GM19395 (cell line): ENCODE measurements at regions not wholly inside any gene's neighbourhood (a gene's known extent, or its start where the extent isn't known, plus 50 kb on each side); places are given as distances from the start of the nearest gene placed in this dataset.

Experiments used
- ATAC-seq: cut with Tn5 transposase; IDR thresholded peaks from one replicate; pipeline ENCODE4 v1.9.1; 2021; ENCODE audit warnings: mild to moderate bottlenecking, moderate library complexity; ENCODE audit not compliant: unreplicated experiment

DNA sequence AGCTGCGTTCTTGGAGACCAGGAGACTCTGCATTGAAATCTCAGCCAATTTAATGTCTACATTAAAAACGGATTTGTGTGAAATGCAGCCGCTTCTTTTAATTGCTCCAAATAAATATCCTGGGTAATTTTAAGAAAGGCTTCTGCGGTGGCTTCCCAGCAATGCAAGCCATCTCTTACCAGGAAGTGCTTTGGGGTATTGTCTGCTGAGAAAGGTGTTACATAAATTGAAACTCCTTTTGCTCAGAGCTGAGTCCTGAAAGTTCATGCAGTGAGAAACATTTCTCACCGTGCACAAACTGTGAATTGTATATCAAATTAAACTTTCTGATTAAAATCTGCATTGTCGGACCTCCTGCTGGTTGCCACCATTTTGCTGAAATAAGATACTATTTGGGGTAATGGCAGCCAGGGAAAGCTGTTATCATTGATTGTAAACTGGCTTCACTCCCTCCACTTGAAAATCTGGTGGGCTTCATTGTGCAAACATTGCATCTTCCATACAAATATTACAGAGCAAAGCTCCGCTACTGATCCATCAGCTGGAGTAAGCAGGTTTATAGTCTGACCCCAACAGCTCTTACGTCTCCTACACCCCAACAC is 59.5 kb downstream of the ZIC5 start:
- no peak for ATAC-seq

DNA sequence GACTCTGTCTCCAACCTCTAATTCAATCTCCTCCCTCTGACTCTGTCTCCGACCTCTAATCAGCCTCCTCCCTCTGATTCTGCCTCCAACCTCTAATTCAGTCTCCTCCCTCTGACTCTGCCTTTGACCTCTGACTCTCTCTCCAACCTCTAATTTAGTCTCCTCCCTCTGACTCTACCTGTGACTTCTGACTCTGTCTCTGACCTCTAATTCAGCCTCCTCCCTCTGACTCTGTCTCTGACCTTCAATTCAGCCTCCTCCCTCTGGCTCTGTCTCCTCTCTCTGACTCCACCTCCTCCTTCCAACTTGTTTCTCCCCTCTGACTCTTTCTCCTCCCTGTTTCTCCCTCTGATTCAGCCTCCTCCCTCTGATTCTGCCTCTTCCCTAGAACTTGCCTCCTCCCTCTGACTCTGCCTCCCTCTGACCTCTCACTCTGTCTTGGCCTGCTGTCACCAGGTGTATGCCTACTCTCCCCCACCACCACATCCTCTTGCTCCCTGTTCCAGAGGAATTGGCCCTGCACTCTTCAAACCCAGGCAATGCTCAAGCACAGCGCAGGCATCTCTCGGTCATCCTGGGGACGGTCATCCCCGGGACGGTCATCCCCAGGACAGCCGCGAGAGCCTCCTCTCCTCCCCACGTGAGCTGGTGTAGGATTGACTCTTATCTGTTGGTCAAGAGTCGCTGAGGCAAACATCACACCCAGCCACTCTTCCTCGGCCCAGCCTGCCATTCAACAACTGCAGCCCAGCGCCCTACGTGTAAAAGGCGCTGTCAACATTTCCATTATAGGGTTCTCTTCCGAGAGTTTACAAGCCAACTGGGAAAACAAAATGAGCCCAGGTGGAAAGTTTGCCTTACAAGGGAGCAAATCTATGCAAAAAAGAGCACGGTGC is 60.2 kb downstream of the ZIC5 start:
- no peak for ATAC-seq

DNA sequence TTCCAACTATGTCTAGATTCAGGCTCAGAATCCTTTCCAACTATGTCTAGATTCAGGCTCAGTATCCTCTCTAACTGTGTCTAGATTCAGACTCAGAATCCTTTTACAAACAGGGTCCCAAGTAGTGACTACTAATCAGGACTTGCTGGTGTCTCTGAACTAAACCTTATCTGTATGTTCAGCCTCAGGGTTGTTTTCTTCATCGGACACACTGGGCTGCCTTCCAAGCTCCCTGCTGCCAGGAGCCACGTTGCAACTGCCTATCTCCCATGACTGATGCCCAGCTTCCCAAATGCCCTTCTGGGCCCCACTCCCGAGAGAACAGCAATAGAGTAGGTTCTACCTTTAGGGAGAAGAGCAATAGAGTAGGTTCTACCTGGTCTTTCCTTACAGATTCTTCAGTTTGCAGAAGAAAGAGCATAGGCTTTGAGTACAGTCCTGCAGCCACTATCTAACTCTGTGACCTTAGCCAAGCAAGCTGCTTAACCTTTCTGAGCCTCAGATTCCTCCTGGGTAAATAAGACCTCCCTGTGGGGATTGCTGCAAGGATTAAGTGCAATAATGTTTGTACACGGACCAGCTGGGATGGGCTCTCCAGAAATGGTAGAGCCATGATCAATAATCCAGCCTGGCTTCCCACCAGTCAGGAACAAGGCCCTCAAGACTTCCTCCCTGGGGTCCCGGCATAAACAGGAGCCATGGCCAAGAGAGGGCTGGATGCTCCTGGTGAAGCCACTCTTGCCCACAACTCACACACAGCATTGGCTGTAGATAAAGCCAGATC is 61.5 kb downstream of the ZIC5 start:
- ATAC-seq = no peak

DNA sequence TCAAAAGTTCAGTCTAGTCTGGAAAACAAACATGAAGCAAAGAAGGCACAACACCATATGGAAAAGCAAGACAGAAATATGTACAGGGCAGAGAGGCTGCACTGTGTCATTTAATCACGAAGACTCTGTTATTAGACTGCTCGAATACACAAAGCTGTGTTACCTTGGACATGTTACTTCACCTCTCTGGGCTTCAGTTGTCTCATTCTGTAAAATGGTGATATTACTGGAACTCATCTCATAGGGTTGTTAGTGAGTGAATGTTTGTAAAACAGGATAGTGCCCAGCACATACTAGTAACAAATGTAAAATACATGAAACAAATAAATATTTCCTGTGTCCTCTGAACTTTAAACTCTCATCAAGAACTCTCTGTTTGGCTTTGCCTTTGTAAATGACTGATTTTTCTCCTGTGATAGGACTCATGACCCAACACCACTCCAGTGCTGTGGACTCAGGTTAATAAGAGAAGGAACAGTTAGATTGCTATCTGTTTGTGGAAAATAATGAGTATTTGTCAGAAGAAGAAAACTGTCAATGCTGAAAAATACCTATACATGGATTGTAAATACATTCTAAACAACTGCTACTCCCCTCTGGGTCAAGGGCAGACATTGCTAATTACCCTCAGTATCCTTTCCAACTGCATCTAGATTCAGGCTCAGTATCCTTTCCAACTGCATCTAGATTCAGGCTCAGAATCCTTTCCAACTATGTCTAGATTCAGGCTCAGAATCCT is 62.3 kb downstream of the ZIC5 start:
- no peak for ATAC-seq

DNA sequence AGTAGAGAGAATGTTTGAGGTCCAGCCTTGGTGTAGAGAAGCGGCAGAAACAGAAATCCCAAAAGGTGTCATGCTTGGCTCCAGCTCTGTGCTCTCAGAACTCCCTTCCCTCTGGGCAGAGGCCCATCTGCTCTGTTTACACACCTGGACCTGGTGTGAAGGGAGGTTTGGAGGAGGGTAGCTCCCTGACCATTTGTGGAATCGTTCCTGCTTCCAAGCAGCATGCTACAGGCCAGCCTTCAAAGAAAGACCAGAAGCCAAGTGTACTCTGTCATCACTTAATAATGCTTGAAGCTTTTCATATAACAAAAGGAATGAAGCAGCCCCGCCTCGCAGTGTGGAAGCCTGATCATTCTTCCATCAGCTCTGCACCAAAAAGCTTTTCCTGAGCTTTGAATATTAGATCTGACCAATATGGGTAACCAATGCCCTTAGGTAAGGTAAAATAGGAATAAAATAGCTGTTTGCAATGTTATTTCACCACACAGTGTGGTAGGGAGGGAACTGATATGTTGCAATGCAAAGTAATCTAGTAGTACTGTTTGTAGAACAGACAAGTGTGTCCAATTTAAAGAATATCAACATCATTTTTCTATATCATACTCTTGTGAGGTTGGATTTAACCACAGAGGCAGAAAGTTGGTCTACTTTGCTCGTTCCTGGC is 63.3 kb downstream of the ZIC5 start:
- no peak for ATAC-seq

DNA sequence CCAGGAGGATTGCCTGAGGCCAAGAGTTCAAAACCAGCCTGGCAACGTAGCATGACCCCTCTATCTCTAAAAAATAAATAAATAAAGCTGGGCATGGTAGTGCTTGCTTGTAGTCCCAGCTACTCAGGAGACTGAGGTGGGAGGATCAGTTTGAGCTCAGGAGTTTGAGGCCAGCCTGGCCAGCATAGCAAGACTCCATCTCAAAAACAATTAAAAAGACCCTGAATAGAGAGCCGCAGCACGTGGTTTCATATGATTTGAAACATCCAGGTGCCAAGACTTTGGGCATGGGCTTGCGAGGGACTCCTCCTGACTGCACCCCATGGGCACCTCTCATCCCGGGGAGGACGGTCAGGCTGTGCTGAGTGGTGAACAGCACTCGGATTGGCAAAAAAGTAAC is 63.9 kb downstream of the ZIC5 start:
- ATAC-seq = no peak

DNA sequence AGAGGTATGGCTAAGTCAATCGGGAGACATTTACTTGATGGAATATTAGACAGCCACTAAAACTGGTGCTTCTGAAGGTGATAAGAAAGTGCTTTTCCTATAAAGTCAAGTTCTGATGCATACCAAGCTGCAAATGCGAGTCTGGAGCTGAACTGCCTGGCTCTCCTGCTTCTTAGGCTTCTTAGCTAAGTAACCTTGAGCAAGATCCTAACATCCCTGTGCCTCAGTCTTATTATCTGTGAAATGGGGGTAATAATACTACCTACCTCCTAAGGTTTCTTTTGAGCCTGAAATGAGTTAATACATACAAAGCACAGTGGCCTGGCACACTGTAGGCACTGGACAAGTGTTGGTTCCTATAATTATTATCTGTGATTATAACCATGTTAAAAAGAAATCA is 64.5 kb downstream of the ZIC5 start:
- no peak for ATAC-seq

DNA sequence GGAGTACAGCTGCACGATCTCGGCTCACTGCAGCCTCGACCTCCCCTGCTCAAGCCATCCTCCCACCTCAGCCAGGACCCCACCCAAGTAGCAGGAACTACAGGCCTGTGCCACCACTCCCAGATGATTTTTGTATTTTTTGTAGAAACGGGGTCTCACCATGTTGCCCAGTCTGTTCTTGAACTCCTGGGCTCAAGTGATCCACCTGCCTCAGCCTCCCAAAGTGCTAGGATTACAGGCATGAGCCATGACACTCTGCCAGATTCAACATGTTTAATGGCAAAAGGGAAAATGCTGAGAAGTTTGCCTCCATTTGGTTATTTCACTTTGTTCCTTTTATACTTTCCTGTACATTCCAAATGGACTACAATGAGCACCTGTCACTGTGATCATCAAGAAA is 65.8 kb downstream of the ZIC5 start:
- no peak for ATAC-seq

DNA sequence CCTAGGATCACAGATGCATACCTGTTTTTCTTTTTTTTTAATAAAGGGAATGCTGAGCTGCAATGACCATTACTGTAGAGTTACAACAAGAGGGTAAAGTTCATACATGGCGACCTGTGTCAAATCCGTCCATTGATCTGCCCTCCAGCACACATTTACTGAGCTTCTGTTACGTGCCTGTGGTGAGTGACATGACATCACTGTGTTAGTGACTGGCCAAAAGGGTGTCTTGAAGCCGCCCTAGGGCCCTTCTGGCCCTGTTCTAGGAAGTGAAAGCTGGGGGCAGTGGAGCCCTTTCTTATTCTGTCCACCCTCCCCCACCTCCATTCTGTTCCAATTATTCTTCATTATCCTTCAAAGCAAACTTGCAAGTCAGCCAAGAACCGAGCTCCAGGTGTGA is 66.3 kb downstream of the ZIC5 start:
- ATAC-seq = no peak

DNA sequence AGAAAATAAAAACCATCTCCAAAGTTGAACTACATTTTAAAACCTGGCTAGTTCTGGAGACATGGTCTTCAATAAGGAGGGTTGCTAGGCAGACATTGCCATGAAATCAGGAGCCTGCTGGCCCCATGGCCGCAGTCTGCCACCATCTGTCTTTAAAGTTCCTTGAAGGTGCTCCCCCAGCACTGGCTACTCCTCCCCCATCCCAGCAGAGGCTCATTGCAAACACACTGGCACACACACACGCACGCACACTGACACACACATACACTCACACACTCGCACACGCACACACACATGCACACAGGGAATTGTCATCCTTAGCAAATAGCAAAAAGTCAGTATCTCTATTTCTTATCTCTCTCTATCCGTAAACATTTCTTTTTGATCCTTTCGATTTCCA is 68.4 kb downstream of the ZIC5 start:
- no peak for ATAC-seq

DNA sequence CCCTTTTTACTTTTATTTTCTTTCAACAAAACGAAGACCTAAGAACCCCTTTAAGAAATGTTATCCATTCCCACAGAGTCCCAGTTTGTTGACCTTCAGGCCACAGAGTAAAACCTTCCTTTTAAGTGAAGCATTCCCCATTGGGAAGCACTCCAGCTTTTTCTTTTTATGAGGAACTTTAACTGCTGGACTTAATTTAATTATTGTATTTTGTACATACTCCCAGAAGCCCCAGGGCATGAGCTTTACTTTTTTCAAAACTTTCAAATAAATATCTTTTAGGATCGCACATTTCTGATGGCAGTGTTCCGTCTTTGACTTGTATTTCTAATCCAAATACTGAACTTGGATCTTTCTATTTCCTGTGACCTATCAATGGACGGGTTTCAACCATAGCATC is 68.9 kb downstream of the ZIC5 start:
- no peak for ATAC-seq

DNA sequence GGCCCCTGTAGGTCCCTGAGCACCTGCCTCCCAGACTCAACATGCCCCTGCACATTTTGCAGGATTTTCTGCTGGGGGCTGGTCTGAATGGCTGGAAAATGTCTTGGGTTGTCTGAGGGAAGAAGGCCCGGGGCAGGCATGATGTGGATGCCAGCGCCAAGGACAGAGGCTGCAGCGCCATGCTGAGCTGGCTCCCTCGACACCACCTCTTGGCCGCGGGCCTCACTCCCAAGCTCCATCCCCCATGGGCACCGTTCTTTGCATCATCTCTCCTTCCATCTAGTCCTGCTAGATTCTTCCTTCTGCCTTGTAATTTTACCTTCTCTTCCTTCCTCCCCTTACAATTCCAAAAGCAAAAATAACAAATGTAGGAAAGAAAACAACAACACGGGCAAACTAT is 70.6 kb downstream of the ZIC5 start:
- no peak for ATAC-seq

DNA sequence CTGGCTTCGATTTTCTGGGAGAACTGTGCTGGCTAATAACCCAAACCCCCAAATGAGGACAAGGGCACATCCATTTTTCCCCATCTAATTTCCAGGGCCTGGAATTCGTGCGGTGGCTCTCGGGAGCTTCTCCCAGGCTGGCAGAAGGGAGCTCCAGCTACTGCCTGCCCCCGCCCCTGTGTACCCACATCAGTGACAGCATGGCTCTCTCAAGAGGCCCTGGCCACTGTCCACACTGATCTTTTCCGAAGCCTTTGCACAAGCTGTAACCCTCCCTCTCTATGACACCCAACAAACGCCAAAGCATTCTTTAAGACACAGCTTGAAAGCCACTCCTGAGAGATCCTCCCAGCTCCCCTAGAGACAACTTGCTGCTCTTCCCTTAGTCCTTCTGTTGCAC is 73.1 kb downstream of the ZIC5 start:
- no peak for ATAC-seq

DNA sequence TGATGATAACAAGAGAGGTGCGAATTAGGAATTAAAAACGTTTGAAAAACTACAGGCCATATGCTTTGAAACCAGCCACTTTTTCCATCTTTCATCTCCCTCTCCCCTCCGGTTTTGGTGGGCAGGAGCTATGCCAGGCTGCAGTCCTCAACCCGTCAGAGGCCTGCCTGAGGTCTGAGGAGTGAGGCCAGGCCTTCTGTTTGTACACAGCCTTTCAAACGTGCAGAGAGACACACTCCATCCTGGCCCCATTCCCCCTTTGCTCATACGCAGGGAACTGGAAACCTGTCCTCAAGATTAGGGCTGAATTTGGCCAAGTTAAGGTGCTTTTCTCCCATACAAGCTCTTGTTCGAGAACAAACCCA is 74.5 kb downstream of the ZIC5 start:
- ATAC-seq = no peak

DNA sequence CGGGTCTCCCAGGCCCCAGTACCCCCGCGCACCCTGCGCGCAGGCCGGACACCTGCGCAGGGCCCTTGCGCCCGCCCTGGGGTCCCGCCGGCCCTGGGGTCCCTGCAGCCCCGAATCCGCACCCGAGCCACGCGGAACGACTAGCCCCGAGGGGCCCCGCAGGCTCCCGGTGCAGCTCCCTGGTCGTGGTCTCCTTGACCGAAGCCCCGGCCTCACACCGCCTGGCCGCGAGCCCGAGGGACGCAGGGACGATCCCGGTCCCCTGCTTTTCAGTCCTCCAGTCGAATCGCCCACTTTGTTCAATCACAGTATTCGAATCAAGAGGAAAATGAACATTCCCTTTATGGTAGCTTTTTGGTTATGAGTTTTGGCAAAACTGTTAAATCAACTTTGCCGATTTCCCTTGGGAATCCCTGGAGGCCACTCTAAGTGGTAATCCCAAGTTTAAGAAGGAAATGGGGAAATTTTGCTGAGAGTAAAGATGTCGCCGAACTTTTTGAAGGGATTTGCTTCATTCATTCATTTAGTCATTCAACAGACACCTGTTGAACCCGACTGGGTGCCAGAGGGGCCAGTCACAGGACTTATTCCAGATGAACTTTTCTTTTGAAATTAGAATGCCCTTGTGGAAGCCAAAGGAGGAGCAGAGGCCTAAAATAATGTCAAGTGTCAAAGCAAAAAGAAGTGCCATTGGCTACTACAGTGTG is 75.0 kb downstream of the ZIC5 start:
- no peak for ATAC-seq

DNA sequence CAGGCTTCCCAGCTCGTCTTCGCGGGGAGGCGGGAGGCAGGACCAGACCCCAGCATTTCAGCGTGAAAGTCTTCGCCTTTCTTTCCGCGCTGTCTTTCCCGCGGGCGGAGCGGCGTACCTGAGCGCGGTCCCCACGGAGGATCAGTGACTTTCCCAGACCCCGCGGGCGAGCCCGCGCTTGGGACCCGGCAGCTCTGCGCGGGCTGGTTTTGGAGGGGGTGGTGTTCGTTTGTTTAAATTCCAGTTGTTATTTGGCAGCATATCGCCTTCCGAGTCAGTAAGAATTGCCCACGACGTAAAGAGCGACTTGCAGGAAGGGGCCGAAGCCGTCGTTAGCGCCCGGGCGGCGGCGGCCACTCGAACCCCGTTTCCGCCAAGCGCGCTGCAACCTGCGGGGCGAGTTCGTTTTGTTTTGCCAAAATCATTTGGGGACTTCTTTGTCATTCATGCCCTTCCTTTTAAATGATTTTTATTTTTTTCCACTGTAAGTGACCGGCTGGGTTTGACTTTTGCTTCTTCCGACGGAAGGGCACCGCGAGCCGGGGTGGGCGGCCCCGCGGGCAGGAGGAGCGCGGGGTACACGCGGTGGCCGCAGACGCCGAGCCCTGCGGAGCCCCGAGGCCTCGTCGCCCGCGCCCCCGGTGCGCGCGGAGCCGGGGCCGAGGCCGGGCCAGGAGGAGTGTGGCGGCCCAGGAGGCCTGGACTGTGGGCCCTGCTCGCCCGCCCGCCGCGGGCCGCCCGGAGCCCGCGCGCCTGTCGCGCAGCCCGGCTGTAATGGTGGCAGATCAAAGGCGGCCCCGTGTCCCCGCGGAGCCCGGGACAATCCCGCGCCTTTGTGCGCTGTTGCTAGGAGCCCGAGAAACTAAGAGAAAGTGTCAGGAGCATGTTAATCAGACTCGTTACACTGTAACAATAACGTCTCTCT is 75.9 kb downstream of the ZIC5 start:
- no peak for ATAC-seq

DNA sequence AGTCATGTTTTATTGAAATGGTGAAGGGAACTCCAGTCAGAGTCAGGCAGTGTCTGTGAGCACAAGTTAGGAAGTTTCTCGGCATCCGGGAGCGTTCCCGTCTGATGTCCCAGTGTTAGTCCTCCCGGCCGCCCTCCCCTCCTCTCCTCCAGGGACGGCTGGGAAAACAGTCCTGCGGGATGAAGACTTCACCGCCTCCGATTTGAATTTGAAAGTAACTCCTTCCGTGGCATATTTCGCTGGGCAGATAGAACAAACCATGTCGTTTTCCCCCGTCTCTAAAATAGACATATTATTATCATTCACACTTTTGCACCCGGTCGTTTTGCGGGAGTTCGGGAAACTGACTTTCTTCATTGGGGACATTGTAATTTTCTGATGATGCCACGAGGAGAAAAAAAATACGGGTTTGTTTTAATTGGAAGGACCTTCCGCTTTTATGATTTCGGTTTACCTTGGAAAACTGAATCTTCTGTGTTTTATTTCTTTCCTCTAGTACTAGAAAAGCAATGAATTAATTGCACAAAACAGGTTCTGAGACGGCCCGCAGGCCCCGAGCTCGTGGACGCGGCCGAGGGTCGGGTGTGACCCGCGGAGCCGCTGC is 76.6 kb downstream of the ZIC5 start:
- no peak for ATAC-seq

DNA sequence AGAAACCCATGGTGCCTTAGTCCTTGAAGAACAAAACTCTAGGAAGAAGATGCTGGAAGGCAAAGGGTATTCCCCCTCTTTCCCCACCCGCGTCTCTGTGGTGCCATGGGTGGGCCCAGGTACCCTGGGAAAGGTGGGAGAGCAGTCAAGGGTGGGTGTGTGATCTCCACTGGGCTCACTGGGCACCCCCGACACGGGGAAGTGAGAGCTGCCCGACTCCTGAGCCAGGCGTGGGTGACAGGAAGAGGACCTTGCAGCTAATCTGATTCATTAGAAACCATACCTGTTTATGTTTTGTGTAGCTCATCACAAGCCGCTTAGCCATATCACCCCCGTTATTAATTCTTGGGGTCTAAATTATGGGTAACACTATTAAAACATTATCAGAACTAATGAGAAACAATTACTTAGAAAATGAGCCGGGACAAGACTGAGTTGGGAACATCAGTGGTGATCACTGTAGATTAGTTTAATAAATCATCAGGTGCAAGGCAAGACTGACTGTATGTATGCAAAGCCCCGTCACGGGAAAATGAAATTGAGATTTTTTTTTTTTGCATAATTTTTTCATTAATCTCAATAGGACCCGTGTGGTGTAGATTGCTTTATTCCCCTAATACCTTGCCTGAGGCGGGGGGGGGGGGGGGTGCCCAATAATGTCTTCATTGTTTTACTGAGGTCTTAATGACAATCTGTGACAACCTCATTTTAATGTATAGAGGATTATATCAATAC is 77.3 kb downstream of the ZIC5 start:
- ATAC-seq = no peak
